AG04449 (cell line): ENCODE measurements at regions not wholly inside any gene's neighbourhood (a gene's known extent, or its start where the extent isn't known, plus 50 kb on each side); places are given as distances from the start of the nearest gene placed in this dataset.

Source experiments
- CTCF ChIA-PET: fragments of 350-600 bp; formaldehyde crosslinking; extraction: SDS; loops from one replicate; lab custom pipeline; 2021; ENCODE audit warnings: antibody characterized with exemption; lab: Yijun Ruan, JAX
- POLR2A ChIA-PET: fragments of 400-600, 350-600 bp; formaldehyde crosslinking; extraction: SDS; loops from one replicate; lab custom pipeline; 2020; ENCODE audit warnings: antibody characterized with exemption, inconsistent platforms; lab: Yijun Ruan, JAX
- DNase-seq: peaks from one replicate; pipeline ENCODE4 v3.0.0-alpha.2; 2010; ENCODE audit warnings: low read depth, low spot score
- H3K4me3 ChIP-seq: 2 replicates; pipeline ENCODE4 v1.5.1; 2011; ENCODE audit warnings: low read depth, mild to moderate bottlenecking, control low read depth, low read length
- CTCF ChIP-seq: IDR thresholded peaks from one replicate; pipeline ENCODE4 v1.5.1; 2011; ENCODE audit warnings: mild to moderate bottlenecking, moderate library complexity, low read length, control low read depth, inconsistent platforms; ENCODE audit not compliant: insufficient read depth; ENCODE audit errors: missing control alignments

- no peak for TF ChIP-seq CTCF
- ChIA-PET CTCF (no interaction called here), POLR2A (no interaction called here)
- DNase-seq, result no peak
- no peak overlapping the region for H3K4me3 ChIP-seq
Measured at GRCh38 chr3:72395776-72396311, 452.4 kb downstream of the SHQ1 start.

- ChIA-PET CTCF (no interaction called here), POLR2A (no interaction called here)
- no peak overlapping the region for H3K4me3 ChIP-seq
- DNase-seq, result no peak
- TF ChIP-seq CTCF, result no peak
Measured at GRCh38 chr3:72393455-72393854, 454.8 kb downstream of the SHQ1 start.

GRCh38 chr3:72391659-72392058 lies 456.6 kb downstream of the SHQ1 start:
- no peak overlapping the region for H3K4me3 ChIP-seq
- POLR2A ChIA-PET, result no interaction called here

GRCh38 chr3:72390841-72391240 lies 457.4 kb downstream of the SHQ1 start:
- no peak for TF ChIP-seq CTCF
- POLR2A ChIA-PET, result no interaction called here
- CTCF ChIA-PET, result interaction anchor here (0.7 kb wide), 1 partner anchor 18 kb away, joined by 3 read pairs; no protein-coding TSS in a partner anchor
- no peak overlapping the region for H3K4me3 ChIP-seq
- no peak for DNase-seq

More at GRCh38 chr3:72391659-72392058, 456.6 kb downstream of the SHQ1 start:
- TF ChIP-seq CTCF, result no peak
- CTCF ChIA-PET, result interaction anchor here (1.2 kb wide), 1 partner anchor 11 kb away, joined by 4 read pairs; no protein-coding TSS in a partner anchor
- DNase-seq, result no peak

GRCh38 chr3:72388644-72389043 lies 459.6 kb downstream of the SHQ1 start:
- H3K4me3 ChIP-seq, result no peak overlapping the region
- no peak for TF ChIP-seq CTCF
- ChIA-PET CTCF (no interaction called here), POLR2A (no interaction called here)
- DNase-seq, result no peak

- no peak for DNase-seq
- H3K4me3 ChIP-seq, result no peak overlapping the region
- ChIA-PET CTCF (no interaction called here), POLR2A (no interaction called here)
- TF ChIP-seq CTCF, result no peak
Measured at GRCh38 chr3:72388117-72388516, 460.1 kb downstream of the SHQ1 start.
